Inflammatory macrophage (primary cell): ENCODE measurements at regions not wholly inside any gene's neighbourhood (a gene's known extent, or its start where the extent isn't known, plus 50 kb on each side); places are given as distances from the start of the nearest gene placed in this dataset.

Source experiments
- DNase-seq, 2 donors: peaks; one replicate each; pipeline ENCODE4 v3.0.0-alpha.2; 2020 to 2022

DNA sequence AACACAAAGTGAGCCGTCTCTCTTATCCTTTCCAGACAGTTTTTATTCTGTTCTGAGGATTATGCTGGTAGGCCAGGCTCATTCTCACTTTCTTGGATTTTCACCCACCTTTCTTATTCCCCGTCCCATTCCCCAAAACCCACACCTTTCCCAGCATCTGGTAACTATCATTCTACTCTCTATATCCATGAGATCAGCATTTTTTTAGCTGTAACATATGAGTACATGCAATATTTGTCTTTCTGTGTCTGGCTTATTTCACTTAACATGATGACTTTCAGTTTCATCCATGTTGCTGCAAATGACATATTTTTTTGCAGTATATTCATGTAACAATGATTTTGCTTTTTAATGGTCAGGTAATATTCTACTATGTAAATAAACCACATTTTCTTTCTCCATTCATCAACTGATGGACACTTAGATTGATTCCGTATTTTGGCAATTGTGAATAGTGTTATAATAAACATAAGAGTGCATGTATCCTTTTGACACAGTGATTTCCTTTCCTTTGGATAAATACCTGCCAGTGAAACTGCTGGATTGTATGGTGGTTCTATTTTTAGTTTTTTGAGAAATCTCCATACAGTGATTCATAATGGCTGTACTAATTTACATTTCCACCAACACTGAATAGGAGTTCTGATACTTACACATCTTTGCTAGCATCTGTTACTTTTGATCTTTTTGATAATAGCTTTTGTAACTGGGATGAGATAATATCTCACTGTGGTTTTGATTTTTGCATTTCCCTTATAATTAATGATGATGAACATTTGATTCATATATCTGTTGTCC is 289.3 kb downstream of the RPRM start:
- DNase-seq = no peak

DNA sequence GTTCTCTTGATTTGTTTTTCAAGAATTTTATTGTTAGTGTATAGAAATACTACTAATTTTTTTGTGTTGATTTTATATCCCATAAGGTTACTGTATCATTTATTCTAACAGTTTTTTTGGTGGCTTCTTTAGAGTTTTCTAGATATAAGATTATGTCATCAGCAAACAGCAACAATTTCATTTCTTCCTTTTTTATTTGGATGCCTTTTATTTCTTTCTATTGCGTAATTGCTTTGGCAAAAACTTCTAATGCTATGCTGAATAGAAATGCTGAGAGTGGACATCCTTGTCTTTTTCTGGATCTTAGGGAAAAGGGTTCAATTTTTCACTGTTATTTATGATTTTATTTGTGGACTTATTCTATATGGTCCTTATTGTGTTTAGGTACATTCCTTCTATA is 298.8 kb downstream of the RPRM start:
- no peak for DNase-seq

DNA sequence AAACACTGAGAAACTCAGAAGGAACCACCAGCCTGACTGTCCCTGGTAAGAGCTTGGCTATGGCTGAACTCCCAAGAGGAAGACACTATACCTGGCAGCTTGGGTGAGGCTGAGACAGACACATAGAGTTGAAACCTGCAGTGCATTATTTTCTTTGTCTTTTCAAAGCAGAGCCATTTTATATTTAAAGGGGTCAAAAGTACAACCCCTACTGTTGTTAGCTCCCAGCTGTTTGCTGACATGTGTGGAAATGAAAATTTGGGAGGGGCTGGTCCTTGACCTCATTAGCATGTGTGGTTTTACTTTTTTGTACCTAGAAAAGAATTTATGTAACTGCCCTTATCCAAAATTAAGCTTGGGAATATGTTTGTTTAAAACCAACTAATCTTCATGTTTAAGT is 309.0 kb downstream of the RPRM start:
- DNase-seq = no peak

DNA sequence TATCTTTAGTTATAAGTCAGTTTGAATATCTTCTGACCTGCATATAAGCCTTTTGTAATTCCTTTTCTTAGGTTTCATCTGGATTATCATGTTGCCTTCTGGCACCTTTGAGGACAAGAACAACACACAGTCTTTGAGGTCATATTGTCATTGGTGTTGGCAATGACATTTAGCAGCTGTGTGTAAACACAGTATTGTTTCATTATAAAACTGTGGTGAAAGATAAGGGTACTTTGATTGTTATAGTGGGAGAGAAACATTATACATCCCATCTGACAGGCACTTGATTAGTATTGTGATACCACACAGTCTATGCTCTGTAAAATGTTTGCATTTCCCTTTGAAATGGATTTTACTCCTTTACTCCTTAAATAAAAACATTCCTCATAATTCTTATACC is 313.5 kb downstream of the RPRM start:
- DNase-seq = no peak

DNA sequence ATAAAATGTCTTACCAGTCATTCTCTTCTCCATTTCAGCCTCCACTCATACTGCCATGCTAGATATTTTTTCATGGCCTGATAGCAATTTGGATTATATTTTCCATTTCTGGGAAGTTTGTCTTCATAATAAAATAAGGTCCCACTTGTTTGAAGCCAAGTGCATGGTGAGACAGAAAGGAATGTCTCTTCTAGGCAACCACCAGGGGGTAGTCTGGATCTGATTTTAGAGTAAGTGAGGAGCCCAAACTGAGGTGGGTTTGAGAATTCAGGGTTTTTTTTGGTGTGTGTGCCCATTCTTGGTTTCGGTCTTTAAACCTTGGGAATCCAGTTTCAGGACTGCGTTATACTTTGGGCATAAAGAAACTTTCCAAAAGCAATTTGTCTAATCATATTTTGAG is 315.5 kb downstream of the RPRM start:
- DNase-seq = no peak

DNA sequence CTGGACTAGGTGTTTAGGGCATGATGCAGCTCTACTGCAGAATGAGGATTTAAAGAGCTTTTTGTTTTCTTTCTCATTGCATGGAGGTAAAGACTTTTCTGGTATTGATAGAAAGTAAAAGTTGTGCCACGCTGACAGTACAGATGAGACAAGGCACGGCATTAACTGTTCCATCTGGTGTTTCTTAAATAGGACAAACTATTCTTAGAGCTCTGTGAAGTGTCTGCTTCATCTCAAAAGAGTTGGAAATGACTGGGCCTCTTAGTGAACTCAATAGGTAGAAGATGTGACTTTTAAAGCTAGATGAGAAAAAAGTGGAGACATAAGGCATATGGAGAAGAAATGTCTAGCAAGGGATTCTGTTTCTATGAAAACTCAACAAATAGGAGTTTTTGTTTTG is 321.8 kb downstream of the RPRM start:
- DNase-seq = no peak

DNA sequence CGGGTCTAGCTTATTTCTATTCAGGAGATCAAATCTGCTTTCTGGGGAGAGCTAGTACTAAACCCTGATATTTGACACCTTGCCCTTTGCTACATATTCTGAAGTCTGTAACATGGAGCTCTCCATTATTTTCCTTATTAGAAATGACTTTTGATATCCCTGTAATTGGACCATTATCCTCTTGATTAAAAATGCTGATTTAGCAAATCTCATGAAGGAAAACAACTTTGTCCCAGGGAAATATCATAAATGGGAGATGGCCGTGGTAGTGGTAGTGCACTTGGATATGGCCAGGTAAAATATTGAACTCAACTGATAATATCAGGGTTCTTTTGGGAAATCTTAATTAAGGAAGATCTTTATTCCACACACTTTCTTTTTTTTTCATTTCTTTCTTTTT is 326.5 kb downstream of the RPRM start:
- no peak for DNase-seq

DNA sequence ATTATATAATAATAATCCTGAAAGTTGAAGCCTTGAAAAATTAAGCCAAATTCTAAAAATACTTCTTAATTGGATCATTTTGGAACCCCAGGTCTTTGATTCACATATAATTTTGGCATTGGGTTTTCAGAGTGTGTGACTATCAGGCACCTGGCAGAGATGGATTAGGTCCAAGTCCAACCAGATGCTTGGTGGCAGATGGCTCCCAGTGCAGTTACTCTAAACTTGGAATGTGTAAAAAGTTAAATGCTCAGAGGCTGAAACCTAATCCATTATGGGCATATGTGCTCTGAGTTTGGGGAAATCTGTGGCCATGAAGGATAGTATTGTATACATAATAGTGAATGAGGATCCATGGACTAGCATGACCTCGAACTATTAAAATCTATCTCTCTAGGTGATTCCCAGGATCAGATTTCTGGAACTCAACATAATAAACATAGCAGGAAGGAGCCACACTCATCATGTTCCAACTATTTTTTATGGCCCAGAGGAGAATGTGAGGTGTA is 333.0 kb downstream of the RPRM start:
- no peak for DNase-seq

DNA sequence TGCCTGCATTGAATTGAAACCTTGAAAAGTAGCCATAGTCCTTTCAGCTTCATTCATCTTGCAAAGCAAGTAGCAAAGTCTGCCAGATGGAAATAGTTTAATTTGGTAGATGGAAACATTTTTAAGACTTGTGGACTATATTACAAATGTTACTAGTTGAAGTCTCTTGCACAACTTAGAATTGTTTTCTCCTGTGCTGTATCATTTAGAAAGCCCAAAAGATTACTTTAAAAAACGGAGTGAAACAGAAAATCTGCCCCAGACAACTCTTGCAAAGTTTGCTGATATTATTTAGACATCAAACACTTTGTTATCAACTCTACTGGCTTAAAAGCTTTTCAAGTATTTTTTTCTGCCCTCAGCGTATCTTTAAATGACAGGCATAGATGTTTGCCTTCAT is 335.0 kb downstream of the RPRM start:
- no peak for DNase-seq

DNA sequence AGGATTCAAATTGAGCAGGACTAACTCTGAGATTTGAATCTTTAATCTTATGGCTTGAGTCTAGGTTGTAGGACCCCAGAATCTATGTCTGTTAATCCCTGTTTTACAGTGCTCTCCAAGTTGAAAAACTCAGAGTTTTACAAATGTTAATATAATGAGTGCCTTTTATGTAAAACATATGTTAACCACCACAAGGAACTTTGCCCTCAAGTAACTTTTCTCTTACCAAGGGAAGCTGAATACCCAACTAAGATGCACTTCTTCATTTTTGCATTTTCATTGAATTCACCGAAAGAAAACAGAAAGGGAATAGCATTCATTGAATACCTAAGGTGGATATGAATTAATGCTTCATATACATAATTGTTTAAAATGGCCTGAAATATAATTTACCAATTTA is 338.1 kb downstream of the RPRM start:
- DNase-seq = no peak

DNA sequence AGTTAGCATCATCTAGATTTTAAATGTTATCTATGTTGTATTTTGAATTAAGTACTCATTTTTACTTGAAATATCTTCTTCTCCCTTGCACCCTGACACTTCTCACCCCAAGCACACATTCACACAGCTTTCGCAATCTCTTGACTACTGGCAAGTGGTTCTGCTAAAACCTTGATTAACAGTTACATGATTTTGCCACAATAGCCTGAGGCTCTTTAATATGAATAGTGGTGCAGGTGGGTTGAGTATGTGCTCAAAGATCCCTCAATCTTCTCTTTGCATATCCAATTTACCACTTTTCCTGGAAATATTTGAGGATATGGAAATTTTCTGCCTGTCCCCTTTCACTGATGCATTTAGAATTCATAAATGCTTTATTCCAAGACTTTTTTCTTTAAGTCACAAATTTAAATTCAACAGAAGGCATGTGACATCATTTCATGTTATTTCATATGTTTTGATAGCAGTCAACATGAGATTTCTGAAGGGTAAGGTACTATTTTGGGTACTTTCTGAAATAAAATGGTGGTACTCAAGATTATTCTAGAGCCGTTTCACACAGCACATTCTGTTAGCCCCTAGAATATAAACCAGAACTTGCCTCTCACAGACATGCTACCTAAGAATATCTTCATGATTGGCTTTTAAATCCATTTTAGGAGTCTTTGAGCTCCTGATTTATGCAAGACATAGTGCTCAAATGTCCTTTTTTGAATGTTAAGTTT is 339.7 kb downstream of the RPRM start:
- DNase-seq = no peak

DNA sequence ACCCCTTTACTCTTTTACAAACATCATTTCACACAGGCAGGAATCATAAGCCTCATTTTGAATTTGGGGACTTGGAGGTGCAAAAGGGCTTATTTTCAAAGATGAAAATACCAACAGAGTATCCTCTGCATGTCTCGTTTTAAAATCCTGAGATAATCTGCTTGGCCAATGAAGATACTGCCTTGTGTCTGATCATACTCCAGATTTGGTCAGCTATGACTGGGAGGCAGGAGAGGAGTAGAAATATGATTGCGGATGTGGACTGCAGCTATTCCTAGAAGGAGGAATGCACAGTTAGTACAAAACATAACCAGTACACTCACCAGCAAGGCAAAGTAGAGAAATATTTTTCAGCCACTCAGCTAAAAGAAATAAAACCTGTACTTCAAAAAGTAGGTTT is 342.3 kb downstream of the RPRM start:
- DNase-seq = no peak

DNA sequence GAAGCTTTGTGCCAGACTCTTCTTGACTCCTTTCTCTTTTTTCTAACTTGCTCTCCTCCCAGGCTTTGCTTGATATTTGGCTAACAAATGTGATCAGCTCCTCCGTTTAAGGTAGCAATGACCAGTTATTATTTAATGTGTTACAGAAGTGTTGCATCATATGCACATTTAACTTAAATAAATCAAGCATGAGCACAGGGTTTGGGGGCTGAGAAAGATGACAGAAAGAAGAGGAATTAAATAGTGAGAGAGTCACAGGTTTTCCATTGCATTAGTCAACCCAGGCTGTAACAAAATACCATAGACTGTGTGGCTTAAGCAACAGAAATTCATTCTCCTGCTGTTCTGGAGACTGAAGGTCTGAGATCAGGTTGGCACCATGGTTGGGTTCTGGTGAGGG is 343.8 kb downstream of the RPRM start:
- no peak for DNase-seq

DNA sequence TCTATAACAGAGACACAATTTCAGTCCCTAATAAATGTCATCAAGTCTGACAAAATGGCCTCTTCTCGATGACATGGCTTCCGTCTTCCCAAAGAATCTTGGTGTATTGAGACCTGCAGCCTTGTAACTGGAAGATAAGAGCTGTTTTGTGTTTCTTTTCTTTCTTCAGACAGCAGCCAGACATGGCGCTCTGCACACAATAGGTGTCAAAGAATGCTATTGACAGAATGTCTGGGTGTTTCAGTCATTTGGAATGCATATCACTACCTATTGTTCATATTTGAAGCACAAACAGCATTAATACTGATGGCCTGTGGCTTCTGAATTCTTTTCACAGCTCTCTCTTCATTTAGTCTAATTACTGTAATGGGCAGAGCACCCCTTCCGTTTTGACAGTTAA is 344.8 kb downstream of the RPRM start:
- DNase-seq = no peak

DNA sequence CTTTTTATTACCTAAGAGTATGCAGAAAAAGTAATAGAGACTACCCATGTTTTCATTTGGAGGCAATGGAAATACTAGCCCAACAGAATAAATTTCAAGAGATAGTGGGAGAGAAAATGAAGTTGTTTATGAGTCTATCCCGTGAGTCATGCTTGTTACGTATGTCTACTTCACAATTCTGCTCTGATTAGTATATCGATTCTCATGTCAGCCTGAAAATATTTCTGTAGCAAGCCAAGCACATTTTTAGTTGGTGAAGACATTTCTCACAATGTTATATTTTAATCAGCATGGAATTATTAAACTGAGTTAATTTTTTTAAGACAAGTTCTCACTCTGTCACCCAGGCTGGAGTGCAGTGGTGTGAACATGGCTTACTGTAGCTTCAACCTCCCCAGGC is 346.1 kb downstream of the RPRM start:
- DNase-seq = no peak

DNA sequence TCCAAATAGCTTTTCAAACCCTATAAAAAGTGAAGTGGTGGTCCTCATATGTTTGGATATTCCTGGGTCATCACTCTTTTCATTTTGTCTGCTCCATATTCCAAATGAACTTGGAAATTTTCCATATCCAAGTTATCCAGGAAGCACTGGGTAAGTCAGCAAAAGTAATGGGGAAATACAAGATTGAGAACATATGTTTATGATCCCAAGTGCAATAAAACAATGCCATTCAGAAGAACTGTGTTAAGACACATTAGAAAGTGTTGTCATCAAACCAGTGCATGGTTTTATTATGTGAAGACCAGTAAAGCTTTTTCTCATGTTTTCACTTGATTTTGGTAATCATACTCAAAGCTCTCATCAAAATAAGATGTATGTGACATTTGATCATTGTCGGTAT is 363.4 kb downstream of the RPRM start:
- DNase-seq = no peak

DNA sequence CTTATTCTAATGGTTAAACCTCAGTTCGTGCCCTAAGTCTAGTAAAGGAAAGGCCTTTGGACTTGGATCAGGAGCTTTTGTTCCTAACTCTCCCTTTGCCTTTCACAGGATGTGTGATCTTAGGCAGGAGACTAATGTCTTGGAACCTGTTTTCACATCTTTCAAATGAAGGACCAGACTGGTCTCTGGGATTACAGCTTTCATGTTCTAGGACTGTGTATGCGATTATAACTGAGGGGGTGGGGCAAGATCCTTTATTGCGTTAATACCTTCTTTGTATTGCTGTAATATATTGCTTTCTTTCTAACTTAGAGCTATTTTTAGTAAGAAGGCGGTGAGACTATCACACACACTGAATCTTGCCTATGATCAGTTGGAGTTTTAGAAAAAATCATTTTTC is 368.1 kb downstream of the RPRM start:
- no peak for DNase-seq

DNA sequence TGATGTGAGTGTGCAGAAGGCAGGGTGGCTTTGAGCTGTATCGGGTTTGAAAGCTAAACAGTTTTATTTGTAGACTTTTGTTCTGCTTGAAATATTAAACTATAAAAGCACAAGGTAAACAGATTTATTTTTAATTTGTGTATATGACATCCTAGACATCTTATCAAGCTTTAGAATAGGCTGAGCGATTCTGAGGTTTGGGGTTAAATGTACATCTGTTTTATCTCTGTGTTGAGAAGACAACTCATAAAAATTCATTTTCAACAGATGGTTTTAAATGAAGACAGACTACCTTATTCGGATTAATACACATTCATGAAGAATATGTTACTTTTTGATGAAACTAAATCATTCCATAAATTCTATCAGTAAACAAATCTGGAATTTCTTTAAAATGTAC is 368.8 kb downstream of the RPRM start:
- no peak for DNase-seq

DNA sequence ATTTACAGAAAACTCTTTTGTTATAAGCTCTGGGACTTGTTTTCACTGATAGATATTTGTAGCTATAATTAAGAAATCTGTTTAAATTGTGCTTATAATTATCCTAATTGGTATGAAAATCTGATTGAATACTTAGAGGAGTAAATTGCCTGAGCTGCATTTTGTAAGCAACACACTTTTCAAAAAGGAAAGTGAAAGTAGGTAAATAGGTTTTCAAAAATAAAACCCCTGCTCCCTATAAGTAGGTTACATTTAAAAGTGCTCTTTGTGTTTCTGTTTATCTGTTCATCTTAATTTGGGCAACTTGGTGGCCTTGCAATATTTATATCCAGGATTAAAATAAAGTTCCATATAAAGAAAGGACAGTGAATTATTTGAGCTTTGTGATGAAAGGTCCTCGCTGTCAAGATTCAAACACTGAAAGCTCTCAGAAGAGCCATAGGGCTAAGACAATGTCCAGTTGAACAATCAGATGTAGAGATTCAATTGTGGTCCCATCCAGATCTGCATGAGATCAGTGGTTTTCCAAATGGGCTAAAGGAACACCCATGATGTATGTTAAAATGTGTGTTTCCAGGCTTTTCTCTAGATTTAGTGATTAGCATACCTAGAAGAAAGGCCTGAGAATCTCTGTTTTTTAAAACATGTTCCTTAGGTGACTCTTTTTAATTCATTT is 371.6 kb downstream of the RPRM start:
- no peak for DNase-seq

DNA sequence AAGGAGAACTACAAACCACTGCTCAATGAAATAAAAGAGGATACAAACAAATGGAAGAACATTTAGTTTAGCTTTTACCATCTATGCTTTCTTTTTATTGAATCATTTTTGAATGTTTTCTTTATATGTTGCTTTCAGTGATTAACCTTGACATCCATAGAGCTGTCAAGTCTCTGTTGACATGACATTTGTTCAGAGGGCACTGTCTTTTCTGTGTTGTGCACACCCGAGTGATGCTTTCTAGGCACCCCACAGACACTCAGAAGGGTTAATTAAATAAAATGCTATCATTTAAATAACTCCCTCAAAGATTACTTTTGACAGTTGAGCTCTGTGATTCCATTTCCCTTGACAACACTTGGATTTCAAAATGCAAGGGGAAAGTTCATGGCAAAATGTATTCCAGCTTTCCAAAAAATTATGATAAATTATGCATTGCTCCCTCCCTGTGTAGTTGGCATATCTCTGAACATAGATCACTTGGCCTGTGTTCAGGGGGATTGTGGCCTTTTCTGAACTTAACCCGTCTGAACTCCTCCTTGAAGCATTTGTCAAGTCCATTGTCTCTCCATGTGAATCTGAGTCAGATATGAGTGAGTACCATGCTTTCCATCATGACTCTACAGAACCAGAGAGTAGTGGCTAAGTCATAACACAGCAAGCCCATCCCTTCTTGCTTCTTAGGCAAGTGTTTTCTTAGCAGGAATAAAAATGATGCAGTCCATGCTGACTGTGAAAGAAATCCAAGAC is 372.6 kb downstream of the RPRM start:
- no peak for DNase-seq

DNA sequence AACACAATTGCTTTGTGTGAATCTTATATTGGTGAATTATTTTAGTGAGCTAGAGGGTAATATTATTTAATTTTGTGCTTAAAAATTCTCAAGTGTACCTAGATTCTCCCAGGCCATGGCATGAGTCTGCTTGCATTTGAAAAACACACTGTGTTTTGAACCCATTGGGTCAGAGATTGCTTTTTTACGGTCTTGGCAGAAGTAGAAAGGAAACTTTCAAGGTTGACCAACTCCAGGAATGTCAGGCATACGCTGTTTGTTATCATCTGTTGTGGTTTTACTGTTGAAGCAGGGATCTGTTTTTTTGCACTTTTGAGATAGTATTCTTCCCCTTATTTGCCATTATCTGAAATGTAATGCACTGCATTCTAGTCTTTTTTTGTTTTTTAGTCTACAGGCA is 377.4 kb downstream of the RPRM start:
- no peak for DNase-seq

DNA sequence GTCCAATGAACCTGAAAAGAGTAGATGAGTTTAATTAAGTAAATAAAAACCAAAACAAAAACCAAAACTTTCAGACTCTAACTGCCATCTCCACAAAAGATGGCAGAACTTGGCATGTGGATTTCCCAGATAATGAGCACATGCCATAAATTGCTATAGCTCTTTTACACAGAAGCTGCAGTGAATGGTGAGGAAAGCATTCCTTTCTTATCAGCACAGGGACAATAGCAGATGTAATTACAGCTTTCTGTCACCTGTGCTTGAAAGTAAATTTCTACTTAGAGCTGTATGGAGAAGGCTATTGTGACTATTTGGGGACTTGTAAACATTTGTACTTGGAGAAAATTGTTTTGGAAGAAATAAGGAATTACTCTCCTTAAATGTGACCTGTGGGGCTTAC is 378.4 kb downstream of the RPRM start:
- no peak for DNase-seq

DNA sequence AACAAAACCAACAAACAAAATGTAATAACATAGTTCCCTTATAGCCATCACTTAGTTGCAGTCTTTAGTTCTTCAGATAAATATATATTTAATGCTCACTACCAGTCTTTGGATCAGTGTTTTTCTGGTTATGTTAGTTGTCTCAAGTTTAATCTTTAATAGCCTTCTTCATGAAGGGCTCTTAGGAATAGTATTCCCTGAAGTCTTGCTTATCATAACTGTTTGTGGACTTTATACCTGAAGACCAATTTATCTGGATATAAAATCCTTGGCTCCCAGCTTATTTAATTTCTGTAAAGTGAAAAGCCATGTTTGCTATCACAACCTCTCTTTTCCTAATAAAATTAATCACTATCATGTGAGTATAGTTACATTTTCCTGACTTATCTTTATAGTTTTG is 379.7 kb downstream of the ARL6IP6 start:
- DNase-seq = no peak
